Activated naive CD4-positive, alpha-beta T cell treated with anti-CD3 and anti-CD28 coated beads for 36 hours (primary cell): ENCODE measurements at regions not wholly inside any gene's neighbourhood (a gene's known extent, or its start where the extent isn't known, plus 50 kb on each side); places are given as distances from the start of the nearest gene placed in this dataset.

ENCODE experiments used
- CTCF ChIA-PET: fragments of 350-600 bp; sonication (Branson Sonifier 250); formaldehyde crosslinking; loops from one replicate; lab custom pipeline; 2021; ENCODE audit warnings: antibody characterized with exemption; lab: Charles Lee
- DNase-seq: peaks from one replicate; pipeline ENCODE4 v3.0.0-alpha.2; 2020
- H3K27ac Mint-ChIP-seq: one replicate; pipeline ENCODE4 v1.8.0; 2021; ENCODE audit warnings: mild to moderate bottlenecking, mixed read lengths
- H3K27me3 Mint-ChIP-seq: one replicate; pipeline ENCODE4 v1.8.0; 2021; ENCODE audit warnings: low read depth, mixed read lengths
- H3K36me3 Mint-ChIP-seq: one replicate; pipeline ENCODE4 v1.8.0; 2021; ENCODE audit warnings: low read depth, mixed read lengths
- H3K4me1 Mint-ChIP-seq: one replicate; pipeline ENCODE4 v1.8.0; 2021; ENCODE audit warnings: low read depth, mixed read lengths
- H3K4me3 Mint-ChIP-seq: one replicate; pipeline ENCODE4 v1.8.0; 2021; ENCODE audit warnings: mild to moderate bottlenecking, moderate library complexity, mixed read lengths
- H3K9me3 Mint-ChIP-seq: one replicate; pipeline ENCODE4 v1.8.0; 2021; ENCODE audit warnings: mixed read lengths
- intact Hi-C: fragments of 100-400 bp; cut with micrococcal nuclease; formaldehyde crosslinking; loops from one replicate; pipeline ENCODE4 v1.15.1; 2023

- Mint-ChIP-seq H3K36me3 (no peaks in the 10 kb centered on the region), H3K27me3 (peaks cover 2% of the 10 kb centered on the region), H3K9me3 (no peaks in the 10 kb centered on the region), H3K27ac (no peak overlapping the region), H3K4me1 (no peaks in the 10 kb centered on the region), H3K4me3 (no peak overlapping the region)
- intact Hi-C loops: no loop called here
- no peak for DNase-seq
- CTCF ChIA-PET: interaction anchor here (0.6 kb wide), 1 partner anchor 139 kb away, joined by 3 read pairs; no protein-coding TSS in a partner anchor
Measured at GRCh38 chr6:141682391-141682790, 450.3 kb upstream of the GJE1 start.

GRCh38 chr6:141677598-141678211 is 455.0 kb upstream of the GJE1 start:
- DNase-seq: no peak
- intact Hi-C loops: loop anchor here (1.0 to 5.0 kb wide), 2 partner anchors 310 to 435 kb away; no protein-coding TSS in a partner anchor
- H3K36me3 Mint-ChIP-seq: no peaks in the 10 kb centered on the region
- H3K4me1 Mint-ChIP-seq: no peaks in the 10 kb centered on the region
- no peaks in the 10 kb centered on the region for H3K9me3 Mint-ChIP-seq
- no peak overlapping the region for H3K27ac Mint-ChIP-seq
- H3K27me3 Mint-ChIP-seq: no peaks in the 10 kb centered on the region
- CTCF ChIA-PET: interaction anchor here (0.6 to 1.7 kb wide), 5 partner anchors 9 to 434 kb away, joined by 3 to 5 read pairs (median 3); no protein-coding TSS in a partner anchor
- H3K4me3 Mint-ChIP-seq: no peak overlapping the region

DNA sequence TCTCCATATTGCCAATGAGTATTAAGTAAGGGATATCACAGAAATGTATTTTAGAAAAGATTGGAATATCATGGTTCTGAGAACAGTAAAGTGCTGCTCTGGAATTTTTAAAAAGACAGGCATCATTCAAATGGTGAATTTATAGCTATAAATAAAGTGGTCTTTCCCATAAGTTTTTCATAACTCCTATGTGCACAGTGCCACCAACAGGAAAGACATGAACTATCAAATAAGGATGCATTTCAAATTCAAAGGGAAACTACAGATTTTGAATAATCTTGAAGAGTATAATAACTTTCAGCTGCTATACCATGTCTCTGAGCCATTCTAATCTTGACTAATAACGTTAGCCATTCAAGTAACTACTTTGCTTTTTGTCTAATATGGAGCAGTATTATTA is 456.8 kb upstream of the GJE1 start:
- no peaks in the 10 kb centered on the region for H3K4me1 Mint-ChIP-seq
- no peak overlapping the region for H3K4me3 Mint-ChIP-seq
- peaks cover 2% of the 10 kb centered on the region for H3K27me3 Mint-ChIP-seq
- no peaks in the 10 kb centered on the region for H3K36me3 Mint-ChIP-seq
- intact Hi-C loops: loop anchor here (5.0 kb wide), 1 partner anchor 311 kb away; no protein-coding TSS in a partner anchor
- H3K27ac Mint-ChIP-seq: no peak overlapping the region
- H3K9me3 Mint-ChIP-seq: no peaks in the 10 kb centered on the region
- DNase-seq: no peak
- CTCF ChIA-PET: interaction anchor here (0.6 to 1.7 kb wide), 3 partner anchors 25 to 850 kb away, joined by 3 to 5 read pairs (median 5); no protein-coding TSS in a partner anchor

DNA sequence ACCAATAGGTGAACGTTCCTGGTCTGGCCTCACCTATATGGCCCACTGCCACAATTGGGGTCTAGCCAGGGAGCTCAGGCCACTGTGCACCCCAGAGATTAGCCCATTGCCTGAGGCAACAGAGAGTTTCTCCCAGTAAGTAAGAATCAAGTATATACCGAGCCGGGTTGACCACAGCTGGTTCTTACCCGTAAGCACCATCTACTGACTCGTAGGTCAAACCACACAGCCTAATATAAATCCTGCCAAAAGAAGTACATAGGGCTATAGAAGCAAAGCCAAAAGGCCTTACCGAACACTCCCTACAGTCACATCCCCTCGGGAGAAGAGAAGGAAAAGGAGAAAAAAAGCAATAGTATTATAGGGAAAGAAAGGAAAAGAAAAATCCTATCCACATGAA is 463.6 kb upstream of the GJE1 start:
- intact Hi-C loops: no loop called here
- Mint-ChIP-seq H3K27ac (no peak overlapping the region), H3K9me3 (no peaks in the 10 kb centered on the region), H3K36me3 (no peaks in the 10 kb centered on the region), H3K4me1 (no peaks in the 10 kb centered on the region), H3K27me3 (peaks cover 2% of the 10 kb centered on the region), H3K4me3 (no peak overlapping the region)
- DNase-seq: no peak
- CTCF ChIA-PET: no interaction called here

GRCh38 chr6:141667580-141668309 is 465.0 kb upstream of the GJE1 start:
- intact Hi-C loops: no loop called here
- H3K9me3 Mint-ChIP-seq: no peaks in the 10 kb centered on the region
- H3K4me3 Mint-ChIP-seq: no peak overlapping the region
- peaks cover 2% of the 10 kb centered on the region for H3K27me3 Mint-ChIP-seq
- no peak for DNase-seq
- no peaks in the 10 kb centered on the region for H3K4me1 Mint-ChIP-seq
- no peak overlapping the region for H3K27ac Mint-ChIP-seq
- no peaks in the 10 kb centered on the region for H3K36me3 Mint-ChIP-seq
- CTCF ChIA-PET: interaction anchor here (0.5 kb wide), 1 partner anchor 10 kb away, joined by 3 read pairs; no protein-coding TSS in a partner anchor

- no peak overlapping the region for H3K27ac Mint-ChIP-seq
- no peaks in the 10 kb centered on the region for H3K27me3 Mint-ChIP-seq
- no peaks in the 10 kb centered on the region for H3K9me3 Mint-ChIP-seq
- H3K4me1 Mint-ChIP-seq: no peaks in the 10 kb centered on the region
- intact Hi-C loops: no loop called here
- H3K4me3 Mint-ChIP-seq: no peak overlapping the region
- CTCF ChIA-PET: no interaction called here
- H3K36me3 Mint-ChIP-seq: no peaks in the 10 kb centered on the region
- no peak for DNase-seq
Measured at GRCh38 chr6:141666187-141666586, 466.5 kb upstream of the GJE1 start.

DNA sequence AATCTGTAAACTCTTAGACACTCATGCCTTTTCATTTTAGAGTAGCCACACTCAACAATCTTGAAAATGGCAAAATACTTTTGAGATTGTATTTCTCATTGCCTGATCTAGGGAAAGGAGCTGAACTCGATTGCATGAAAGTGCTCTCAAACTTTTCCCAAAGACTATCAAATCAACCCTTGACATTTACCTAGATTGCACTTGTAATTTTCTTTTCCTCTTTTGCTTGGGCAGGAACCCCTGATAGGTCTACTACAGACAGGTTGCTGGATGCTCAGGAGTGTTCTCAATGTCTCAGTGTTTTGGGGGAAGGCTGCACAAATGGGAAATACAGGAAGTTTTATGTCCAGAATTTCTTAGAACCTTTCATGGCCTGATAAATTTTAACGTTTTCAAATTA is 468.0 kb upstream of the GJE1 start:
- no peak overlapping the region for H3K4me3 Mint-ChIP-seq
- no peaks in the 10 kb centered on the region for H3K27me3 Mint-ChIP-seq
- H3K4me1 Mint-ChIP-seq: no peaks in the 10 kb centered on the region
- H3K36me3 Mint-ChIP-seq: no peaks in the 10 kb centered on the region
- H3K9me3 Mint-ChIP-seq: no peaks in the 10 kb centered on the region
- intact Hi-C loops: no loop called here
- CTCF ChIA-PET: no interaction called here
- no peak overlapping the region for H3K27ac Mint-ChIP-seq
- no peak for DNase-seq

GRCh38 chr6:141659582-141659981 is 473.1 kb upstream of the GJE1 start:
- Mint-ChIP-seq H3K36me3 (no peaks in the 10 kb centered on the region), H3K4me3 (no peak overlapping the region), H3K27ac (no peak overlapping the region), H3K9me3 (no peaks in the 10 kb centered on the region), H3K27me3 (no peaks in the 10 kb centered on the region), H3K4me1 (no peaks in the 10 kb centered on the region)
- DNase-seq: no peak
- intact Hi-C loops: no loop called here
- CTCF ChIA-PET: no interaction called here

DNA sequence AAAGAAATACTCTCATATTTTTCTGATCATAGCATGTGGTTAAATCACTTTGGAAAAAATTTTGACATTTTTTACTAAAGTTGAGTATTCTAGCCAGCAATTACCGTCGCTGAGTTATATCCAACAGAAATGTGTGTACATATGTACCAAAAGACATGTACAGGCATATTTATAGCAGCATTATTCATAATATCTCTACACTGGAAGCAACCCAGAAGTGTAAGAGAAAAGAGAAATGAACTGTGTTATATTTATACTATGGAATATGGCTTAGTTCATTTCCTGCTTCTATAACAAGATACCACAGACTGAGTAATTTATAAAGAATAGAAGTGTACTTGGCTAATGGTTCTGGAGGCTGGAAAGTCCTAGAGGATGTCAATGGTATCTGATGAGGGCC is 474.0 kb upstream of the GJE1 start:
- H3K4me1 Mint-ChIP-seq: no peaks in the 10 kb centered on the region
- no peaks in the 10 kb centered on the region for H3K9me3 Mint-ChIP-seq
- no peaks in the 10 kb centered on the region for H3K36me3 Mint-ChIP-seq
- no peak for DNase-seq
- H3K4me3 Mint-ChIP-seq: no peak overlapping the region
- peaks cover 7% of the 10 kb centered on the region for H3K27me3 Mint-ChIP-seq
- CTCF ChIA-PET: no interaction called here
- intact Hi-C loops: no loop called here
- no peak overlapping the region for H3K27ac Mint-ChIP-seq

DNA sequence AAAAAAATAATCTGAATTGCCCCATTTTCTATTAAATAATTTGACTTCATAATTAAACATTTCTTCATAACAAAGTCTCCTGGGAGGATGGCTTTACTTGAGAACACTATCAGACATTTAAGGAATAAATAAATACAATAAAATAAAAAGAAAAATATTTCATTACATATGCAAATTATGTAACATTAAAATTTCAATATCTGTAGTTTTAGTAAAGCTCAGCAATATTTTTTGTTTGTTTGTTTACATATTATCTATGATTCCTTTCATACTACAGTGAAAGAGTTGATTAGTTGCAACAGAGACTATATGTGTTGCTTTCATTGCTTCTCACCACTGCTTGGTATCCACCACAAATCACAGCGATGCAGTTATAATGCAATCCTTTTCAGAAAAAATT is 474.9 kb upstream of the GJE1 start:
- H3K9me3 Mint-ChIP-seq: no peaks in the 10 kb centered on the region

DNA sequence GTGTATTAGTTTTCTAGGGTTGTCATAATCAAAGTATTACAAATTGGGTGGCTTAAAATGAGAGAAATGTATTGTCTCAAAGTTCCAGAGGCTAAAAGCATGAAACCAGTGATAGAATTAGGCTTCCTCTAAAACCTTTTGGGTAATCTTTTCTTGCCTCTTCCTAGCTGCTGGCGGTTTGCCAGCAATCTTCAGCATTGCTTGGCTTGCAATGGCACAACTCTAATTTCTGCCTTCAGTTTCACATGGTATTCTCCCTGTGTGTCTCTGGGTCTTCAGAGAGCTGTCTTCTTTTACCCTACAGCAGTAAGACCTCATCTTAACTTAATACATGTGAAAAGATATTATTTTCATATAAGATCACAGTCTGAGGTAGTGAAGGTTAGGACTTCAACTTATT is 479.1 kb upstream of the GJE1 start:
- CTCF ChIA-PET: no interaction called here
- no peaks in the 10 kb centered on the region for H3K9me3 Mint-ChIP-seq
- intact Hi-C loops: no loop called here
- H3K27me3 Mint-ChIP-seq: peaks cover 12% of the 10 kb centered on the region
- no peaks in the 10 kb centered on the region for H3K36me3 Mint-ChIP-seq
- no peak overlapping the region for H3K27ac Mint-ChIP-seq
- no peaks in the 10 kb centered on the region for H3K4me1 Mint-ChIP-seq
- no peak overlapping the region for H3K4me3 Mint-ChIP-seq
- DNase-seq: no peak

More for the DNA sequence above, 474.9 kb upstream of the GJE1 start:
- Mint-ChIP-seq H3K27me3 (peaks cover 8% of the 10 kb centered on the region), H3K27ac (no peak overlapping the region), H3K36me3 (no peaks in the 10 kb centered on the region), H3K4me3 (no peak overlapping the region), H3K4me1 (no peaks in the 10 kb centered on the region)
- no peak for DNase-seq
- CTCF ChIA-PET: no interaction called here
- intact Hi-C loops: no loop called here

DNA sequence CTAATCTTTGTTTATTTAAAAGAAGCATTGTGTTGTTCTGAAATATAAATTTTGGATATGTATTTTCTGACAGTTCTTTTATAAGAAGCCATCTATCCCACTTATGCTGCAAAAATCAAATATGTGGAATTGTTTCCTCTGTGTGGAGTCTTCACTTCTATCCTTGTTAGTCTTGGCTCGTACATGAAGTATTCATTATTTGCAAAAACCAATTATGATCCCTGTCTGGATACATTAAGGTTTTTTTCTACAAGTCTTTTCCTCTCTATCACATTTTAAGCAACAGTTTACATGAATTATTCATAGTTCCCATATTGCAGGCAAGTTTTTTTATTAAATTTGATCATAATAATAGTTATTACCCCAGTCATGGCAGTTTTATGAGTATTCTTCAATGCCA is 490.8 kb upstream of the GJE1 start:
- CTCF ChIA-PET: no interaction called here
- Mint-ChIP-seq H3K4me1 (no peaks in the 10 kb centered on the region), H3K36me3 (no peaks in the 10 kb centered on the region), H3K9me3 (no peaks in the 10 kb centered on the region), H3K27me3 (no peaks in the 10 kb centered on the region), H3K27ac (no peak overlapping the region), H3K4me3 (no peak overlapping the region)
- DNase-seq: no peak
- intact Hi-C loops: no loop called here

DNA sequence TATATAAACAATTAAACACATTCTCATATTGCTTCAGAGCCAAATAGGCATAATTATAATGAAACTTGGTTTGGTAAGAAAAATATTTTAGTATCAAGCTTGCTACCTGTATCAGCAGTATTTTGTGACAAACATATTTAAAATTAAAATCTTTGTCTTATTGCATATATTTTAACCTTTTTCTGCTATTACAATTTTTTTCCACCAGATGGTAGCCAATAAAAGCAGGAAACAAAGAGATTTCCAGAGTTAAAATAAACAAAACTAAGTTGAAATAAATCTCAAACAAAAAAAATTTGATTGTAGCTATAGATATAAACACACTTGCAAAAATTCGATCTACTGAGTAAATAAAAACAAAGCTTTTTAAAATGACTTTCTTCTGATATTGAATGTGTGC is 491.3 kb upstream of the GJE1 start:
- no peaks in the 10 kb centered on the region for H3K9me3 Mint-ChIP-seq
- no peak overlapping the region for H3K27ac Mint-ChIP-seq
- H3K27me3 Mint-ChIP-seq: no peaks in the 10 kb centered on the region
- intact Hi-C loops: no loop called here
- no peak overlapping the region for H3K4me3 Mint-ChIP-seq
- DNase-seq: no peak
- H3K4me1 Mint-ChIP-seq: no peaks in the 10 kb centered on the region
- CTCF ChIA-PET: no interaction called here
- no peaks in the 10 kb centered on the region for H3K36me3 Mint-ChIP-seq
